K562 (cell line): ENCODE measurements at regions not wholly inside any gene's neighbourhood (a gene's known extent, or its start where the extent isn't known, plus 50 kb on each side); places are given as distances from the start of the nearest gene placed in this dataset.

Experiments
- ATAC-seq: fragments of 200-7000 bp; cut with Tn5 transposase; 3 replicates; pipeline ENCODE4 v1.9.1; 2020; ENCODE audit warnings: moderate library complexity
- BruUV-seq: library from RNA; stranded (reverse); fragments of 400-500 nt; replicated peaks from 2 replicates; lab custom pipeline; 2021; lab: Mats Ljungman, UMichigan
- CTCF ChIA-PET: fragments of 300-600 bp; formaldehyde crosslinking; extraction: SDS; loops from one replicate; lab custom pipeline; 2021; ENCODE audit warnings: low intra/inter-chr PET ratio; lab: Yijun Ruan, JAX
- POLR2A ChIA-PET: fragments of 300-600, 350-650 bp; sonication (Branson Sonifier 250); formaldehyde crosslinking; extraction: SDS; loops from one replicate; lab custom pipeline; 2021; ENCODE audit warnings: antibody characterized with exemption, inconsistent platforms; lab: Yijun Ruan, JAX
- DNase-seq, 4 experiments: peaks; one replicate each; pipeline versions ENCODE4 v3.0.0 to v3.0.0-alpha.2; 2011 to 2018; ENCODE audit warnings: low spot score in 3 of 4, mixed read lengths in 3 of 4; ENCODE audit errors: extremely low read depth in 1 of 4
- FAIRE-seq: peaks from 2 replicates; lab custom pipeline; 2011; peaks lifted over from hg19 to GRCh38; lab: Jason Lieb, UNC
- H2AFZ ChIP-seq: 2 replicates; pipeline ENCODE4 v1.6.0; 2011; ENCODE audit warnings: low read depth, low read length, control low read depth, inconsistent platforms
- H3K27ac ChIP-seq: fragments of 200-600 bp; 3 replicates; pipeline ENCODE4 v1.8.0; 2011; ENCODE audit warnings: low read depth, mild to moderate bottlenecking, control low read depth, inconsistent platforms, low read length, moderate library complexity, mixed read lengths; ENCODE audit errors: extremely low read depth
- H3K27me3 ChIP-seq, 2 experiments: fragments of 300-600 bp in 1 of 2; 2 replicates in 1 of 2; 3 replicates in 1 of 2; pipeline versions ENCODE4 v1.6.0 to v1.8.0; 2011; ENCODE audit warnings: inconsistent platforms in 2 of 2, low read length in 2 of 2, mild to moderate bottlenecking in 1 of 2, mixed read lengths in 1 of 2, moderate library complexity in 1 of 2; ENCODE audit not compliant: control insufficient read depth in 2 of 2, insufficient read depth in 2 of 2
- H3K36me3 ChIP-seq: fragments of 300-600 bp; 3 replicates; pipeline ENCODE4 v1.8.0; 2011; ENCODE audit warnings: mild to moderate bottlenecking, low read length, inconsistent platforms; ENCODE audit not compliant: control insufficient read depth, insufficient read depth
- H3K4me1 ChIP-seq, 2 experiments: fragments of 200-600 bp in 1 of 2; replicated peaks in 1 of 2; 2 replicates in 1 of 2; 3 replicates in 1 of 2; pipeline versions ENCODE4 v1.5.1 to v1.8.0; 2011; ENCODE audit warnings: inconsistent platforms in 2 of 2, low read length in 2 of 2, mild to moderate bottlenecking in 1 of 2, mixed read lengths in 1 of 2, moderate library complexity in 1 of 2; ENCODE audit not compliant: control insufficient read depth in 2 of 2, insufficient read depth in 2 of 2
- H3K4me2 ChIP-seq: 2 replicates; pipeline ENCODE4 v1.6.1; 2011; ENCODE audit warnings: low read length, control low read depth, inconsistent platforms, mixed read lengths; ENCODE audit not compliant: insufficient read depth
- H3K4me3 ChIP-seq: fragments of 200-600 bp; sonication (generic), shearing (Covaris generic); 2 replicates; pipeline ENCODE4 v1.5.1; 2016; ENCODE audit warnings: control low read depth, inconsistent platforms
- H3K79me2 ChIP-seq: fragments of 200-600 bp; 3 replicates; pipeline ENCODE4 v1.8.0; 2011; ENCODE audit warnings: low read length, inconsistent platforms; ENCODE audit not compliant: control insufficient read depth, insufficient read depth
- H3K9ac ChIP-seq, 2 experiments: 2 replicates each; pipeline versions ENCODE4 v1.6.0 to v1.6.1; 2011; ENCODE audit warnings: low read depth in 2 of 2, low read length in 2 of 2, control low read depth in 1 of 2, inconsistent platforms in 1 of 2, mild to moderate bottlenecking in 1 of 2, mixed read lengths in 1 of 2; ENCODE audit not compliant: insufficient read depth in 1 of 2
- H3K9me1 ChIP-seq: one replicate; pipeline ENCODE4 v1.6.0; 2011; ENCODE audit warnings: inconsistent platforms, mild to moderate bottlenecking, low read length, moderate library complexity; ENCODE audit not compliant: control insufficient read depth, insufficient read depth
- H3K9me3 ChIP-seq: replicated peaks from 2 replicates; pipeline ENCODE4 v1.5.1; 2011; ENCODE audit warnings: low read depth, low read length, inconsistent platforms; ENCODE audit not compliant: control insufficient read depth, insufficient read depth
- H4K20me1 ChIP-seq: replicated peaks from 2 replicates; pipeline ENCODE4 v1.6.1; 2011; ENCODE audit warnings: low read length, inconsistent platforms, mixed read lengths; ENCODE audit not compliant: control insufficient read depth, insufficient read depth
- FOXA3 ChIP-seq, 2 experiments: fragments of 450-650 bp in 1 of 2; sonication (generic) in 1 of 2; formaldehyde crosslinking; IDR thresholded peaks in 1 of 2; conservative IDR thresholded peaks in 1 of 2; 2 replicates each; pipeline versions ENCODE4 v1.4.0 to v1.8.0; 2020 to 2022; ENCODE audit warnings: mild to moderate bottlenecking in 2 of 2, missing genetic modification reagents in 1 of 2
- FOXK2 ChIP-seq, 2 experiments: fragments of 450-650 bp; IDR thresholded peaks in 1 of 2; conservative IDR thresholded peaks in 1 of 2; 2 replicates each; pipeline ENCODE4 v1.6.1; 2016; ENCODE audit warnings: low read depth in 2 of 2, mild to moderate bottlenecking in 1 of 2
- NUFIP1 ChIP-seq: fragments of 450-650 bp; IDR thresholded peaks from 2 replicates; pipeline ENCODE4 v1.6.1; 2018; ENCODE audit not compliant: partially characterized antibody
- PHB2 ChIP-seq: fragments of 450-650 bp; IDR thresholded peaks from 2 replicates; pipeline ENCODE4 v1.6.1; 2017; ENCODE audit warnings: low read depth
- SMARCA4 ChIP-seq: fragments of 450-650 bp; IDR thresholded peaks from 2 replicates; pipeline ENCODE4 v1.6.1; 2016
- SP1 ChIP-seq: sonication (generic); formaldehyde crosslinking; IDR thresholded peaks from 2 replicates; pipeline ENCODE4 v1.8.1; 2022; ENCODE audit warnings: mild to moderate bottlenecking, missing genetic modification reagents
- ZBTB1 ChIP-seq: sonication (generic); formaldehyde crosslinking; IDR thresholded peaks from 2 replicates; pipeline ENCODE4 v1.8.1; 2023; ENCODE audit warnings: missing genetic modification reagents, low read depth, mild to moderate bottlenecking, borderline replicate concordance
- ZEB2 ChIP-seq: fragments of 450-650 bp; IDR thresholded peaks from 2 replicates; pipeline ENCODE4 v1.6.1; 2016
- WGBS: fragments of 100-300 bp; shearing (Covaris generic); methylation state at CpG from one replicate; pipeline ENCODE4 v1.1.6; 2016; ENCODE audit warnings: low coverage, mixed read lengths; ENCODE audit not compliant: insufficient coverage; ENCODE audit errors: missing lambda C conversion rate; 5-methylcytosine and 5-hydroxymethylcytosine counted together
- in situ Hi-C: fragments of 300-500 bp; cut with MboI; formaldehyde crosslinking; loops from 4 replicates; pipeline ENCODE4 v1.15.0; 2018; ENCODE audit warnings: inconsistent platforms, mixed read lengths
- intact Hi-C: fragments of 100-400 bp; cut with micrococcal nuclease; formaldehyde crosslinking; loops from 2 replicates; pipeline ENCODE4 v1.14.2; 2022
- TF ChIP-seq, protein P1 (sequence below): fragments of 250-450 bp; sonication (Bioruptor Pico); IDR thresholded peaks from 2 replicates; pipeline ENCODE4 v1.8.0; 2021; ENCODE audit warnings: moderate library complexity, mild to moderate bottlenecking, inconsistent platforms
- TF ChIP-seq, protein P2 (sequence below), 2 experiments: fragments of 450-650 bp in 1 of 2; sonication (generic) in 1 of 2; formaldehyde crosslinking; conservative IDR thresholded peaks; 2 replicates each; pipeline versions ENCODE4 v1.4.0 to v1.8.1; 2020 to 2022; ENCODE audit warnings: mild to moderate bottlenecking in 1 of 2, missing genetic modification reagents in 1 of 2
- TF ChIP-seq, protein P3 (sequence below): fragments of 450-650 bp; IDR thresholded peaks from 2 replicates; pipeline ENCODE4 v1.6.1; 2017; ENCODE audit warnings: mild to moderate bottlenecking, moderate library complexity
- TF ChIP-seq, protein P4 (sequence below): fragments of 250-450 bp; sonication (Bioruptor Pico); IDR thresholded peaks from 2 replicates; pipeline ENCODE4 v1.4.0; 2020; ENCODE audit warnings: mild to moderate bottlenecking

DNA sequence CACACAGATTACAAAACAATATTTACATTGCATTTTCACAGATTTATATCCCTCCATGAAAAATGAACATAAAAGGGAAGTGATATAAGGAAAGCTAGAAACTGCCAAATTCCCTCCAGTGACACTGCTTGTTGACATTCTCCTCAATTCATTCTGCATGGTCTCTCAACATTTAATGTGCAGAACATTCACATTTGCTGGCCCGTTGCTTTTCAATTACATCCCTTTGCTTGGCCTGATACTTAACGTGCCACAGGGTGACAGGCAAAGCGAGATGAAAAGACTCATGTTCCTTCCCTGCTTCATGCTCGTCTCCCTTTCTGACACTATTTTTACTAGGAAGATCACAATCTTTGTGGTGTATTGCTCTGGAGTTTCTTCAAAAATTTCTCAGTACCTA lies 1019.7 kb upstream of the LRRN3 start:
- Histone ChIP-seq H3K9me1 (no peaks in the 10 kb centered on the region), H3K27me3 (no peaks in the 10 kb centered on the region), H3K4me1 (no peaks in the 10 kb centered on the region), H3K36me3 (no peaks in the 10 kb centered on the region), H3K79me2 (no peaks in the 10 kb centered on the region), H3K27ac (no peak overlapping the region), H3K4me3 (no peak overlapping the region), H3K4me2 (no peak overlapping the region)
- no peak for FAIRE-seq
- in situ Hi-C loops, result no loop called here
- DNase-seq, result no peak
- TF ChIP-seq, protein P1, sequence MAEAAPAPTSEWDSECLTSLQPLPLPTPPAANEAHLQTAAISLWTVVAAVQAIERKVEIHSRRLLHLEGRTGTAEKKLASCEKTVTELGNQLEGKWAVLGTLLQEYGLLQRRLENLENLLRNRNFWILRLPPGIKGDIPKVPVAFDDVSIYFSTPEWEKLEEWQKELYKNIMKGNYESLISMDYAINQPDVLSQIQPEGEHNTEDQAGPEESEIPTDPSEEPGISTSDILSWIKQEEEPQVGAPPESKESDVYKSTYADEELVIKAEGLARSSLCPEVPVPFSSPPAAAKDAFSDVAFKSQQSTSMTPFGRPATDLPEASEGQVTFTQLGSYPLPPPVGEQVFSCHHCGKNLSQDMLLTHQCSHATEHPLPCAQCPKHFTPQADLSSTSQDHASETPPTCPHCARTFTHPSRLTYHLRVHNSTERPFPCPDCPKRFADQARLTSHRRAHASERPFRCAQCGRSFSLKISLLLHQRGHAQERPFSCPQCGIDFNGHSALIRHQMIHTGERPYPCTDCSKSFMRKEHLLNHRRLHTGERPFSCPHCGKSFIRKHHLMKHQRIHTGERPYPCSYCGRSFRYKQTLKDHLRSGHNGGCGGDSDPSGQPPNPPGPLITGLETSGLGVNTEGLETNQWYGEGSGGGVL, result no peak
- TF ChIP-seq, protein P2, sequence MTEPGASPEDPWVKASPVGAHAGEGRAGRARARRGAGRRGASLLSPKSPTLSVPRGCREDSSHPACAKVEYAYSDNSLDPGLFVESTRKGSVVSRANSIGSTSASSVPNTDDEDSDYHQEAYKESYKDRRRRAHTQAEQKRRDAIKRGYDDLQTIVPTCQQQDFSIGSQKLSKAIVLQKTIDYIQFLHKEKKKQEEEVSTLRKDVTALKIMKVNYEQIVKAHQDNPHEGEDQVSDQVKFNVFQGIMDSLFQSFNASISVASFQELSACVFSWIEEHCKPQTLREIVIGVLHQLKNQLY (CRISPR knock-in tag; conservative IDR thresholded peaks at IDR 0.05), result no peak
- no peak for TF ChIP-seq NUFIP1
- no peak for TF ChIP-seq FOXK2 (conservative IDR thresholded peaks at IDR 0.05 in 1 of 2, IDR thresholded peaks at IDR 0.05 in 1 of 2; ENCODE audit: low read depth in 2 of 2)
- TF ChIP-seq PHB2, result no peak
- TF ChIP-seq SMARCA4, result no peak
- TF ChIP-seq FOXA3 (CRISPR knock-in tag; conservative IDR thresholded peaks at IDR 0.05 in 1 of 2, IDR thresholded peaks at IDR 0.05 in 1 of 2), result no peak
- no peak for TF ChIP-seq ZEB2
- TF ChIP-seq ZBTB1 (CRISPR knock-in tag), result no peak
- no peak for TF ChIP-seq SP1 (CRISPR knock-in tag)
- TF ChIP-seq, protein P3, sequence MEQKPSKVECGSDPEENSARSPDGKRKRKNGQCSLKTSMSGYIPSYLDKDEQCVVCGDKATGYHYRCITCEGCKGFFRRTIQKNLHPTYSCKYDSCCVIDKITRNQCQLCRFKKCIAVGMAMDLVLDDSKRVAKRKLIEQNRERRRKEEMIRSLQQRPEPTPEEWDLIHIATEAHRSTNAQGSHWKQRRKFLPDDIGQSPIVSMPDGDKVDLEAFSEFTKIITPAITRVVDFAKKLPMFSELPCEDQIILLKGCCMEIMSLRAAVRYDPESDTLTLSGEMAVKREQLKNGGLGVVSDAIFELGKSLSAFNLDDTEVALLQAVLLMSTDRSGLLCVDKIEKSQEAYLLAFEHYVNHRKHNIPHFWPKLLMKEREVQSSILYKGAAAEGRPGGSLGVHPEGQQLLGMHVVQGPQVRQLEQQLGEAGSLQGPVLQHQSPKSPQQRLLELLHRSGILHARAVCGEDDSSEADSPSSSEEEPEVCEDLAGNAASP, result no peak
- TF ChIP-seq, protein P4, sequence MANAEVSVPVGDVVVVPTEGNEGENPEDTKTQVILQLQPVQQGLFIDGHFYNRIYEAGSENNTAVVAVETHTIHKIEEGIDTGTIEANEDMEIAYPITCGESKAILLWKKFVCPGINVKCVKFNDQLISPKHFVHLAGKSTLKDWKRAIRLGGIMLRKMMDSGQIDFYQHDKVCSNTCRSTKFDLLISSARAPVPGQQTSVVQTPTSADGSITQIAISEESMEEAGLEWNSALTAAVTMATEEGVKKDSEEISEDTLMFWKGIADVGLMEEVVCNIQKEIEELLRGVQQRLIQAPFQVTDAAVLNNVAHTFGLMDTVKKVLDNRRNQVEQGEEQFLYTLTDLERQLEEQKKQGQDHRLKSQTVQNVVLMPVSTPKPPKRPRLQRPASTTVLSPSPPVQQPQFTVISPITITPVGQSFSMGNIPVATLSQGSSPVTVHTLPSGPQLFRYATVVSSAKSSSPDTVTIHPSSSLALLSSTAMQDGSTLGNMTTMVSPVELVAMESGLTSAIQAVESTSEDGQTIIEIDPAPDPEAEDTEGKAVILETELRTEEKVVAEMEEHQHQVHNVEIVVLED (CRISPR knock-in tag), result no peak
- TF ChIP-seq, all 486 proteins: peak for 0
- intact Hi-C loops, result no loop called here
- no peak overlapping the region for H2AFZ ChIP-seq
- CTCF ChIA-PET, result no interaction called here
- POLR2A ChIA-PET, result no interaction called here
- 0 out of 2 replicates have a peak, but pooled peaks cover 1% of the 10 kb centered on the region for H3K9me3 ChIP-seq
- WGBS, result under 1% methylated on average over 4 of the region's 4 CpGs
- no TSS peak for BruUV-seq
- H3K9ac ChIP-seq, result no peak overlapping the region
- no peak for ATAC-seq
- no peaks in the 10 kb centered on the region for H4K20me1 ChIP-seq
